ENCODE measurements at regions not wholly inside any gene's neighbourhood (a gene's known extent, or its start where the extent isn't known, plus 50 kb on each side); places are given as distances from the start of the nearest gene placed in this dataset.

- no peak for TF ChIP-seq ZBTB2 (IDR thresholded peaks at IDR 0.05)
- no peak for TF ChIP-seq ATF7 (IDR thresholded peaks at IDR 0.05)
- no peak for TF ChIP-seq FOXA3 (CRISPR knock-in tag; conservative IDR thresholded peaks at IDR 0.05 in 1 of 2, IDR thresholded peaks at IDR 0.05 in 1 of 2)
- TF ChIP-seq POLR2A (conservative IDR thresholded peaks at IDR 0.05): no peak
- no peak for TF ChIP-seq MLX (CRISPR knock-in tag; conservative IDR thresholded peaks at IDR 0.05)
- TF ChIP-seq ELF4 (CRISPR knock-in tag; IDR thresholded peaks at IDR 0.05): no peak
- TF ChIP-seq MAFF (IDR thresholded peaks at IDR 0.05; ENCODE audit: low read length): no peak
- no peak for TF ChIP-seq HNRNPLL (IDR thresholded peaks at IDR 0.05; ENCODE audit: low read depth, low read length, poor library complexity, severe bottlenecking)
These were observed 157.6 kb downstream of the HAUS1 start for GRCh38 chr18:46261799-46262198.
